Lower leg skin (tissue), 4 donors: ENCODE measurements at regions not wholly inside any gene's neighbourhood (a gene's known extent, or its start where the extent isn't known, plus 50 kb on each side); places are given as distances from the start of the nearest gene placed in this dataset.

ENCODE experiments used
- DNase-seq, 2 donors: peaks; one replicate each; pipeline ENCODE4 v3.0.0-alpha.2; 2019; ENCODE audit warnings: low spot score in 2 of 2
- H3K4me3 ChIP-seq: fragments of 200-600 bp; sonication (generic); 2 replicates; pipeline ENCODE4 v1.5.1; 2017; ENCODE audit warnings: mild to moderate bottlenecking, low read depth; ENCODE audit not compliant: poor library complexity, severe bottlenecking
- POLR2A ChIP-seq, 2 donors: fragments of 450-650 bp; IDR thresholded peaks; one replicate each; pipeline ENCODE4 v1.6.1; 2016 to 2017; ENCODE audit warnings: antibody characterized with exemption in 2 of 2, mild to moderate bottlenecking in 1 of 2, moderate library complexity in 1 of 2
- WGBS, 2 donors: methylation state at CpG; one replicate each; pipeline ENCODE4 v1.1.5; 2018; 5-methylcytosine and 5-hydroxymethylcytosine counted together
- intact Hi-C: fragments of 100-400 bp; cut with DNase I; formaldehyde crosslinking; loops from one replicate; pipeline ENCODE4 v1.15.0; 2023; ENCODE audit warnings: low total_unique reads
- TF ChIP-seq, protein P1 (sequence below), 3 donors: fragments of 450-650 bp; IDR thresholded peaks; one replicate each; pipeline ENCODE4 v1.5.1; 2016; ENCODE audit warnings: antibody characterized with exemption in 3 of 3, mild to moderate bottlenecking in 3 of 3, moderate library complexity in 2 of 3

DNA sequence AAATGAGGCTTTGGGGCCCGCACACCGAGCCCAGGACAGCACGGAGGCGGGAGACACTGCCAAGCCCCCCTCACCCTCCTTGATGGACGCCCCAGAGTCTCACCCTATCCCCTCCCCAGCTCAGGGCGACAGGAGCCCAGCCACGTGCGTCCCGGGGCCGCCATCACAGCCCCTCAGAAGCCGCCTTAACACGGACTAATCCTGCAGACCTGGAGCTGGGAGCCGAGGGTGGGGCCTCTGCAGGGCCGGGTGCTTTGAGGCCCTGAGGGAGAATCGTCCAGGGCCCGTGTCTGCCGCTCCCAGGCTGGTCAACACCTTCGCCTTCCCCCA lies 79.7 kb upstream of the FBRSL1 start:
- H3K4me3 ChIP-seq: no peak overlapping the region
- intact Hi-C loops: loop anchor here (10.0 kb wide), 1 partner anchor 205 kb away; the partner anchor contains the start of genes LRCOL1 and P2RX2
- TF ChIP-seq, protein P1, sequence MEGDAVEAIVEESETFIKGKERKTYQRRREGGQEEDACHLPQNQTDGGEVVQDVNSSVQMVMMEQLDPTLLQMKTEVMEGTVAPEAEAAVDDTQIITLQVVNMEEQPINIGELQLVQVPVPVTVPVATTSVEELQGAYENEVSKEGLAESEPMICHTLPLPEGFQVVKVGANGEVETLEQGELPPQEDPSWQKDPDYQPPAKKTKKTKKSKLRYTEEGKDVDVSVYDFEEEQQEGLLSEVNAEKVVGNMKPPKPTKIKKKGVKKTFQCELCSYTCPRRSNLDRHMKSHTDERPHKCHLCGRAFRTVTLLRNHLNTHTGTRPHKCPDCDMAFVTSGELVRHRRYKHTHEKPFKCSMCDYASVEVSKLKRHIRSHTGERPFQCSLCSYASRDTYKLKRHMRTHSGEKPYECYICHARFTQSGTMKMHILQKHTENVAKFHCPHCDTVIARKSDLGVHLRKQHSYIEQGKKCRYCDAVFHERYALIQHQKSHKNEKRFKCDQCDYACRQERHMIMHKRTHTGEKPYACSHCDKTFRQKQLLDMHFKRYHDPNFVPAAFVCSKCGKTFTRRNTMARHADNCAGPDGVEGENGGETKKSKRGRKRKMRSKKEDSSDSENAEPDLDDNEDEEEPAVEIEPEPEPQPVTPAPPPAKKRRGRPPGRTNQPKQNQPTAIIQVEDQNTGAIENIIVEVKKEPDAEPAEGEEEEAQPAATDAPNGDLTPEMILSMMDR (IDR thresholded peaks at IDR 0.05): no peak
- TF ChIP-seq POLR2A (IDR thresholded peaks at IDR 0.05): no peak
- no peak for DNase-seq
- 67 to 72% methylated on average over 18 of the region's 18 CpGs for WGBS, 2 donors

DNA sequence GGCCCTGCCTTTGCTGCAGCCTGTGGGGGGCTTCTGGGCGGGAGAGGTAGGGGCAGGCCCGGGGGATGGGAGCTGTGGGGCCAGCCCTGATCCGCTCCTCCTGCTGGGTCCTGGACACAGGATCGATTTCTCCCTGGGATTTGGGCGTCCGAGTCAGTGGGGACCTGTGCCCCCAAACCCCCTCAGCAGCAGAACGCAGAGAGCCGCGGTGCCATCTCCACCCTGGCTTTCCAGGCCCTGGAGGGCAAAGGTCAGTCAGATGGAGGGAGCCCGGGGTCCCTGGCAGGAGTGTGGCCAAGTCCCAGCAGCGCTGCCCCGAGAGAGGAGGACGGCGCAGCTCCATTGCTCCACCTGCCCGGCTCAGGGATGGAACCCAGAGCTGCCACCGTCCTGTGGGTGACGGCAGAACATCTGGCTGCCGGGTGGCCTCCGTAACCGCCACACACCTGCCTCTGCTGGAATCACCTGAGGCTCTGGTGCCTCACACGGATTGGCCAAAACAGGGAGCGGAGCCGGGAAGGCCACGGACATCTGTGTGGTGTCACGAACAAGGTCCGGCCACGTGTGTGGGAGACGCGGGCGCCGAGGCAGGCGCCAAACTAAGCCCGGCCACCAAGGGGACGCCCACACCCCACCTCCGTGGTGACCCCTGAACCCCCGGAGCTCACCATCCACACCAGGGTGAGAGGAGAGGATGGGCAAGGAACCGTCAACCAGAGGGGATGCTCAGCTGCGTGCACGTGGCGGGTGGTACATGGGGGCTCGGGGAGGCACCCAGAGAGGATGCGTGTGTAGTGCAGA lies 80.3 kb upstream of the FBRSL1 start:
- 79 to 86% methylated on average over 26 to 41 of the region's 42 CpGs for WGBS, 2 donors
- TF ChIP-seq, protein P1 (IDR thresholded peaks at IDR 0.05): no peak
- DNase-seq: no peak
- intact Hi-C loops: loop anchor here (10.0 kb wide), 1 partner anchor 205 kb away; the partner anchor contains the start of genes LRCOL1 and P2RX2
- H3K4me3 ChIP-seq: no peak overlapping the region

DNA sequence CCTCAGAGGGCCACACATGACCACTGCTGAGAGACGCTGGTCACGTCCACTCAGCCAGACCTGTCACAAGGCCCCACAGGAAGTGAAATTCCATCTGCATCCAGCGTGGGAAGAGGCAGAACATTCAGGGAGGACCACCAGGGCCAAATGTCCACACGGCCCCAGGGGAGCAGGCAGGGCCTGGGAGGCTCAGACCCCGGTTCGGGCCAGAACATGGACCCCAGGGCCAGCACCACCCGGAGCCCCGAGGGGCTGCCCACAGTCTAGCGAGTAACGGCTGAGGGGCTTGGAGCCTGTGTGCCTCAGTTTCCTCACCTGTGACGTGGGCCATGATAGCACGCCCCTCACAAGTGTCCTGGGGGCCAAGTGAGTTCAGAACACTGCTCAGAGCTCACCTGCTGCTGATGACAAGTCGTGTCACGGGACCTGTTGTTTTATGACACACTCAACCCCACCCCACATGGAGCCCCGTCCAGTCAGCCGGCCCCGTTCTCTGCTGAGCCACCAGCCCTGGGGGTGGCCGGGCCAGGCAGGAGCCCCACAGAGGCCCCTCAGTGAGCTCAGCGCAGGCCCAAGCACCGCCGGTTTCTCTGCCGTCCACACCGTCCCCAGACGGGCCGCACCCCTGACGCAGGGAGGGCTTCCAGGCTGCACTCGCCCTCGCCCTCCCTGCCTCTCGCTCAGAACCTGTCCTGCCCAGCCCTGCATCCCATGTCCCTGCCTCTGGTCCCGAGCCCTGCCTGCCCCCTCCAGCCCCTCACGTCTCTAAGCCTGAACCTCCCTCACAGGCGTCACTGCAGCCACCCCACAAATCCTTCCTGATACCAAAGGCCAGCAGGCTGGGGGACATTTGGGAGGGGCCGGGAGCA lies 79.5 kb upstream of the GALNT9 start:
- WGBS, 2 donors: 70 to 74% methylated on average over 26 to 29 of the region's 33 CpGs
- intact Hi-C loops: no loop called here
- DNase-seq: no peak
- no peak overlapping the region for H3K4me3 ChIP-seq
- no peak for TF ChIP-seq POLR2A (IDR thresholded peaks at IDR 0.05)
- TF ChIP-seq, protein P1 (IDR thresholded peaks at IDR 0.05): no peak

DNA sequence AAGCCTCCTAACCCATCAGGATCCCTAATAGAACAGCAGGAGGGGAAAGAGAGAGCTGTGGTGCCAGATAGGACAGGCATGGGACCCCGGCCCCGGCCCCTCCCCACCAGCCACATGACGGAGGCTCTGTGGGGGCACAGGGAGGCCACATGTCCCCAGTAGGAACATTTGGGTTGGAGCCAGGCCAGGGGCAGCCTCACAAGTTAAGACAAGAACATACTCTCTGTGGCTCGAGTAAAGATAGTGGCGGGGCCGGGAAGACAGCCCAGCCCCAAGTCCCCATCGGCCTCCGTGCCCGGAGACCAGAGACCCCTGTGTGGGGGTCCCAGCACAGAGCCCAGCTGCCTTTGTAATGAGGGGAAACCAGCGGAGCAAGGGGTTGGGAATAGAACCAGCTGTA lies 78.6 kb upstream of the GALNT9 start:
- no peak for DNase-seq
- WGBS, 2 donors: 49 to 61% methylated on average over 9 to 10 of the region's 10 CpGs
- H3K4me3 ChIP-seq: no peak overlapping the region
- TF ChIP-seq, protein P1 (IDR thresholded peaks at IDR 0.05): no peak
- TF ChIP-seq POLR2A (IDR thresholded peaks at IDR 0.05): no peak
- intact Hi-C loops: no loop called here

DNA sequence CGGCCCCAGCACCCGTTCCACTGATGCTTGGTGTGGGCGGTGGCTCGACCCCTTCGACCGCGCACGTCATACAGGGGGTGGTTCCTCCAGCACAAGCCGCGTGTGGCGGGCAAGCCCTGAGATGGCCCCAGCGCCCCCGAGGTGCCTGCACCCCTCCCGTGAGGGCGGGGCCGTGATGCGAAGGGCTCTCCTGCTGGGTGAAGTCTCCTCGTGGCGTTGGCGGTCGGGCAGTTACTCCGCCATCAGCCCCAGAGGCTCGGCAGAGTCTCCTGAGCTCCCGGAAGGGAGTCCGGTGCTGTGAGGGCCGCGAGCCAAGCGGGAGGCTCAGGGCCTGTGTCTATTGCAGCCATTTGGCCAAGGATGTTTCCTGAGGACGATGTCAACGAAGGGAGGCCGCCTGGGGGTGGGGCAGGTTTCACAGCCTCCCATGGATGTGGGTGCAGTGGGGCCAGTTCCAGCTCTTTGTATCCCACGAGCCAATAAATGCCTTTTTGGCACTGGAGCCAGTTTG lies 78.1 kb upstream of the GALNT9 start:
- WGBS, 2 donors: 28 to 36% methylated on average over 12 to 24 of the region's 32 CpGs
- H3K4me3 ChIP-seq: no peak overlapping the region
- DNase-seq: no peak

More for the DNA sequence above, 78.1 kb upstream of the GALNT9 start:
- TF ChIP-seq POLR2A (IDR thresholded peaks at IDR 0.05): no peak
- TF ChIP-seq, protein P1 (IDR thresholded peaks at IDR 0.05): no peak
- intact Hi-C loops: no loop called here
